ENCODE measurements at regions not wholly inside any gene's neighbourhood (a gene's known extent, or its start where the extent isn't known, plus 50 kb on each side); places are given as distances from the start of the nearest gene placed in this dataset.

GRCh38 chr13:108369412-108369811 is 99.9 kb downstream of the TNFSF13B start:
- no peak overlapping the region for H3K27ac ChIP-seq
- H3K36me3 ChIP-seq = no peaks in the 10 kb centered on the region
- intact Hi-C loops (cut with DNase I) = no loop called here
- H3K4me1 ChIP-seq = no peaks in the 10 kb centered on the region
- no peaks in the 10 kb centered on the region for H3K9me3 ChIP-seq
- no peak for ATAC-seq
- no peaks in the 10 kb centered on the region for H3K27me3 ChIP-seq
- no peak for DNase-seq
- no peak for TF ChIP-seq CTCF (IDR thresholded peaks at IDR 0.05)
- H3K4me3 ChIP-seq = no peak overlapping the region
- FAIRE-seq = no peak

- no peaks in the 10 kb centered on the region for H3K36me3 ChIP-seq
- H3K4me1 ChIP-seq = no peaks in the 10 kb centered on the region
- no peak for ATAC-seq
- 42 to 66% methylated on average over 2 of the region's 2 CpGs for WGBS, 2 donors
- DNase-seq = no peak
- no peak overlapping the region for H3K27ac ChIP-seq
- no peak overlapping the region for H3K4me3 ChIP-seq
- H3K27me3 ChIP-seq = no peaks in the 10 kb centered on the region
- intact Hi-C loops (cut with DNase I) = no loop called here
- no peak for FAIRE-seq
- TF ChIP-seq CTCF (IDR thresholded peaks at IDR 0.05) = no peak
- H3K9me3 ChIP-seq = no peaks in the 10 kb centered on the region
Observed at GRCh38 chr13:108375034-108375433, 105.5 kb downstream of the TNFSF13B start.

- TF ChIP-seq CTCF (IDR thresholded peaks at IDR 0.05) = no peak
- 73 to 82% methylated on average over 2 of the region's 2 CpGs for WGBS, 2 donors
- no peak for ATAC-seq
- Histone ChIP-seq H3K4me3 (no peak overlapping the region), H3K9me3 (no peaks in the 10 kb centered on the region), H3K4me1 (no peaks in the 10 kb centered on the region), H3K36me3 (no peaks in the 10 kb centered on the region), H3K27me3 (no peaks in the 10 kb centered on the region), H3K27ac (no peak overlapping the region)
- no peak for DNase-seq
- no peak for FAIRE-seq
- intact Hi-C loops (cut with DNase I) = no loop called here
Observed at GRCh38 chr13:108375772-108376171, 106.3 kb downstream of the TNFSF13B start.

GRCh38 chr13:108376308-108376707 is 106.8 kb downstream of the TNFSF13B start:
- WGBS, 2 donors = 37 to 51% methylated on average over 2 of the region's 2 CpGs
- no peak for FAIRE-seq
- intact Hi-C loops (cut with DNase I) = no loop called here

More at GRCh38 chr13:108376308-108376707, 106.8 kb downstream of the TNFSF13B start:
- DNase-seq (no peak), ATAC-seq (no peak)
- Histone ChIP-seq H3K4me1 (no peaks in the 10 kb centered on the region), H3K9me3 (no peaks in the 10 kb centered on the region), H3K27ac (no peak overlapping the region), H3K27me3 (no peaks in the 10 kb centered on the region), H3K36me3 (no peaks in the 10 kb centered on the region), H3K4me3 (no peak overlapping the region)
- no peak for TF ChIP-seq CTCF (IDR thresholded peaks at IDR 0.05)
